ENCODE measurements at regions not wholly inside any gene's neighbourhood (a gene's known extent, or its start where the extent isn't known, plus 50 kb on each side); places are given as distances from the start of the nearest gene placed in this dataset.

- DNase-seq (ENCODE audit: low spot score) = no peak
Observed at GRCh38 chr3:31225923-31226322, 306.8 kb upstream of the STT3B start.

- DNase-seq (ENCODE audit: low spot score) = no peak
Observed at GRCh38 chr3:31226346-31226745, 306.4 kb upstream of the STT3B start.

- DNase-seq (ENCODE audit: low spot score) = no peak
Observed at GRCh38 chr3:31227131-31227562, 305.6 kb upstream of the STT3B start.

- no peak for DNase-seq (ENCODE audit: low spot score)
Observed at GRCh38 chr3:31230425-31231223, 302.1 kb upstream of the STT3B start.

GRCh38 chr3:31232055-31233025 lies 300.4 kb upstream of the STT3B start:
- no peak for DNase-seq (ENCODE audit: low spot score)

GRCh38 chr3:31234145-31234544 lies 298.6 kb upstream of the STT3B start:
- no peak for DNase-seq (ENCODE audit: low spot score)

- DNase-seq (ENCODE audit: low spot score) = no peak
Observed at GRCh38 chr3:31235062-31235700, 297.5 kb upstream of the STT3B start.

- DNase-seq (ENCODE audit: low spot score) = no peak
Observed at GRCh38 chr3:31237887-31238286, 294.8 kb upstream of the STT3B start.

- no peak for DNase-seq (ENCODE audit: low spot score)
Observed at GRCh38 chr3:31240013-31240412, 292.7 kb upstream of the STT3B start.

- DNase-seq (ENCODE audit: low spot score) = no peak
Observed at GRCh38 chr3:31240466-31240865, 292.3 kb upstream of the STT3B start.

GRCh38 chr3:31240874-31241273 lies 291.9 kb upstream of the STT3B start:
- no peak for DNase-seq (ENCODE audit: low spot score)

GRCh38 chr3:31241533-31241932 lies 291.2 kb upstream of the STT3B start:
- DNase-seq (ENCODE audit: low spot score) = no peak

- no peak for DNase-seq (ENCODE audit: low spot score)
Observed at GRCh38 chr3:31242026-31242960, 290.4 kb upstream of the STT3B start.

GRCh38 chr3:31244929-31245817 lies 287.6 kb upstream of the STT3B start:
- no peak for DNase-seq (ENCODE audit: low spot score)

GRCh38 chr3:31246293-31247062 lies 286.2 kb upstream of the STT3B start:
- DNase-seq (ENCODE audit: low spot score) = no peak

- no peak for DNase-seq (ENCODE audit: low spot score)
Observed at GRCh38 chr3:31247063-31247447, 285.7 kb upstream of the STT3B start.

- DNase-seq (ENCODE audit: low spot score) = no peak
Observed at GRCh38 chr3:31247850-31248562, 284.7 kb upstream of the STT3B start.

GRCh38 chr3:31248563-31248992 lies 284.1 kb upstream of the STT3B start:
- no peak for DNase-seq (ENCODE audit: low spot score)

GRCh38 chr3:31249545-31249944 lies 283.2 kb upstream of the STT3B start:
- no peak for DNase-seq (ENCODE audit: low spot score)

Measured in left forelimb (tissue), 1 donor.